PC-9 (cell line): ENCODE measurements at regions not wholly inside any gene's neighbourhood (a gene's known extent, or its start where the extent isn't known, plus 50 kb on each side); places are given as distances from the start of the nearest gene placed in this dataset.

Experiments
- CTCF ChIP-seq: fragments of 200-600 bp; sonication (generic); conservative IDR thresholded peaks from 2 replicates; pipeline ENCODE4 v1.6.1; 2017; ENCODE audit warnings: mixed run types, antibody characterized with exemption, mild to moderate bottlenecking, moderate library complexity
- EZH2 ChIP-seq: fragments of 200-600 bp; sonication (generic); IDR thresholded peaks from 2 replicates; pipeline ENCODE4 v1.8.0; 2017; ENCODE audit warnings: antibody characterized with exemption, low read depth

DNA sequence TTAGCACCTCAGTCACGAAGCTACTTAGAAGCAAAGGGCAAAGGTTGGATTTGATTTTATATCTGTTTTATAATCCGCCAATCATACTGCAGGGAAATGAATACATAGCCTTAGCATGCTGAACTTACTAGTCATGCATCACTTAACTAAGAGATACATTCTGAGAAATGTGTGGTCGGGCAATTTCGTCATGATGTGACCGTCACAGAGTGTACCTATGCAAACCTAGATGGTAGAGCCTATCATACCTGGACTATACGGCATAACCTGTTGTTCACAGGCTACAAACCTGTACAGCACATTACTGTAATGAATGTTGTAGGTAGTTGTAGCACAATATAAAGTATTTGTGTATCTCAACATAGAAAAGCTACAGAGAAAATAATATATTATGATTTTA lies 345.2 kb upstream of the RGS17 start:
- TF ChIP-seq CTCF (no peak), EZH2 (no peak)
